CD4-positive, alpha-beta T cell treated with Interferon gamma for 1 hour (primary cell): ENCODE measurements at regions not wholly inside any gene's neighbourhood (a gene's known extent, or its start where the extent isn't known, plus 50 kb on each side); places are given as distances from the start of the nearest gene placed in this dataset.

Source experiments
- DNase-seq: peaks from one replicate; pipeline ENCODE4 v3.0.0-alpha.2; 2020

DNA sequence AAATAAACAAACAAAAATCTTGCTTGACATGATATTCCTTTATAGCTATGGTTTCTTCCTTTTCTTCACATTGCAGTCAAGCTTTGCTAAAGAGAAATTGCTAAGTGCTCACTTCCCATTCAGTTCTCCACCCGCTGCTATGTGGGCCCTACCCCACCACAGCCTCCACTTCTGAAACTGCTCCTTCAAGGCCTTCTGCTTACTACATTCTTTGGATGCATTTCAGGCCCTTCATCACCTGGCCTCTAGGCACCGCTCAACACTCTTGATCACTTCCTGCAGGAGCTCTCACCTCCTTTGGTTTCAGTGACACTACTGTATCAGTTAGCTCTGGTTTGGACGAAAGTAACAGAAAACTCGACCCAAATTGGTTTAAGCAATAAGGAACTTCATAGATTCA lies 72.4 kb downstream of the KLF5 start:
- no peak for DNase-seq

DNA sequence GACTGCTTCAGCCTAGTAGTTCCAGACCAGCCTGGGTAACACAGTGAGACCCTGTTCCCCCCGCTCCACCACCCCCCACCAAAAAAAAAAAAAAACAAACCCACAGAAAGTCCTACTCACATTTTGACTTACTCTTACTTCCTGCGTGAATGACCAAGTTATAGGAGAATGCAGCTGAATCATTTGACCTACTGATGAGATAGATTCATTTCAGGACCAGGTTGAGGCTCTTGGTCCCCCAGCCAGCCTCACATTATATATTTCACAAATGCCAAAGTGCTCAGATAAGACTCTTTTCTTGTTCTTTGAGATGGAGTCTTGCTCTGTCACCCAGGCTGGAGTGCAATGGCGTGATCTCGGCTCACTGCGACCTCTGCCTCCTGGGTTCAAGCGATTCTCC lies 70.2 kb downstream of the KLF5 start:
- no peak for DNase-seq
